ENCODE measurements at regions not wholly inside any gene's neighbourhood (a gene's known extent, or its start where the extent isn't known, plus 50 kb on each side); places are given as distances from the start of the nearest gene placed in this dataset.

DNA sequence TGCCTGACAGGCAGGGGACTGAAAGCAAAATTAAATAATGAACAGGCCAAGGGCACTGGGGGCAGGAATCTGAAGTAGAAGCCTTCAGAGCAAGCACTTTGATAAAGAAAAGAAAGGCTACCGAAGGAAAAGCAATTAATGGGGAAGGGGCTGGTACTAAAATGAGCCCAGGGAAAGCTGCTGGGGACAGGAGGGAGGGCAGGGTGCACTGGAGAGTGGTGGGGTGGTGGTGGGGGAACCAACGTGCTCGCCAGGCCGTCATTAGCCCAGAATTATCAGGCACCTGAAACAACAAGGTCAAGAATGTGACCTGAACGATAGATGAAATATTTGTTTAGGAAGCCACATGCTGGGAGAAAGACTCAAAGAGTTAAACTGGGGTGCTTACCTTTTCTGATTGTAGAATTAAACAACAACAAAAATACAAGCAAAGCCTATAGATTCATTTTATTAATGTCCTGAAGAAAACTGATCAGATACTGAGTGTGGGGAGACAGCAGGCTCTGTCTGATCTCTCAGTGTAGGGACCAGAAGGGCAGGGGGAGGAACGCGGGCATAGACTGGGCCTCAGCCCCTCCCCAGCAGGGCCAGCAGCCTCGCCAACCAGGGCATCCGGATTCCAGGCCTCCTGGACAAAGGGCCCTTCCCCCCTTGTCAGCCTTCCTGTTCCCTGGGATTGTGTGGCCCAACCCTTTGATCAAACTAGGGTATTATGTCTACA lies 239.7 kb upstream of the KLF3 start (continued):
- TF ChIP-seq FOXJ3 (CRISPR knock-in tag; IDR thresholded peaks at IDR 0.05; ENCODE audit: borderline replicate concordance) (peak; percentile 49; the same call in 1 of the 2 replicates), REXO4 (CRISPR knock-in tag; IDR thresholded peaks at IDR 0.05; ENCODE audit: borderline replicate concordance) (no peak), ZMYM4 (CRISPR knock-in tag; IDR thresholded peaks at IDR 0.05) (peak; percentile 88), ZNF547 (CRISPR knock-in tag; IDR thresholded peaks at IDR 0.05) (no peak), ZNF652 (CRISPR knock-in tag; IDR thresholded peaks at IDR 0.05; ENCODE audit: borderline replicate concordance, low read depth) (peak; percentile 94), ZFP36L1 (CRISPR knock-in tag; IDR thresholded peaks at IDR 0.05) (0 out of 2 replicates have a peak, but pooled peaks have one; percentile 56), CEBPG (CRISPR knock-in tag; IDR thresholded peaks at IDR 0.05) (no peak; the same call in 1 of the 2 replicates), ONECUT2 (CRISPR knock-in tag; IDR thresholded peaks at IDR 0.05) (no peak), GTF3A (CRISPR knock-in tag; conservative IDR thresholded peaks at IDR 0.05) (no peak), KAT8 (CRISPR knock-in tag; IDR thresholded peaks at IDR 0.05) (peak; percentile 60; the same call in 1 of the 2 replicates), ZNF451 (CRISPR knock-in tag; IDR thresholded peaks at IDR 0.05) (peak; percentile 58; the same call in 1 of the 2 replicates), YEATS2 (CRISPR knock-in tag; IDR thresholded peaks at IDR 0.05; ENCODE audit: borderline replicate concordance) (0 out of 2 replicates have a peak, but pooled peaks have one; percentile 20), RXRB (CRISPR knock-in tag; IDR thresholded peaks at IDR 0.05; ENCODE audit: borderline replicate concordance) (peak; percentile 65), THAP11 (CRISPR knock-in tag; IDR thresholded peaks at IDR 0.05) (no peak), GABPB1 (CRISPR knock-in tag; IDR thresholded peaks at IDR 0.05) (peak; percentile 73), ZNF17 (CRISPR knock-in tag; IDR thresholded peaks at IDR 0.05) (no peak), SMAD3 (CRISPR knock-in tag; IDR thresholded peaks at IDR 0.05) (peak; percentile 59; the same call in 1 of the 2 replicates), MAFK (conservative IDR thresholded peaks at IDR 0.05 in 1 of 2, IDR thresholded peaks at IDR 0.05 in 1 of 2; ENCODE audit: low read length in 2 of 2) (no peak), ZNF605 (CRISPR knock-in tag; IDR thresholded peaks at IDR 0.05) (peak; percentile 50; the same call in 1 of the 2 replicates)
- TF ChIP-seq, protein P1, sequence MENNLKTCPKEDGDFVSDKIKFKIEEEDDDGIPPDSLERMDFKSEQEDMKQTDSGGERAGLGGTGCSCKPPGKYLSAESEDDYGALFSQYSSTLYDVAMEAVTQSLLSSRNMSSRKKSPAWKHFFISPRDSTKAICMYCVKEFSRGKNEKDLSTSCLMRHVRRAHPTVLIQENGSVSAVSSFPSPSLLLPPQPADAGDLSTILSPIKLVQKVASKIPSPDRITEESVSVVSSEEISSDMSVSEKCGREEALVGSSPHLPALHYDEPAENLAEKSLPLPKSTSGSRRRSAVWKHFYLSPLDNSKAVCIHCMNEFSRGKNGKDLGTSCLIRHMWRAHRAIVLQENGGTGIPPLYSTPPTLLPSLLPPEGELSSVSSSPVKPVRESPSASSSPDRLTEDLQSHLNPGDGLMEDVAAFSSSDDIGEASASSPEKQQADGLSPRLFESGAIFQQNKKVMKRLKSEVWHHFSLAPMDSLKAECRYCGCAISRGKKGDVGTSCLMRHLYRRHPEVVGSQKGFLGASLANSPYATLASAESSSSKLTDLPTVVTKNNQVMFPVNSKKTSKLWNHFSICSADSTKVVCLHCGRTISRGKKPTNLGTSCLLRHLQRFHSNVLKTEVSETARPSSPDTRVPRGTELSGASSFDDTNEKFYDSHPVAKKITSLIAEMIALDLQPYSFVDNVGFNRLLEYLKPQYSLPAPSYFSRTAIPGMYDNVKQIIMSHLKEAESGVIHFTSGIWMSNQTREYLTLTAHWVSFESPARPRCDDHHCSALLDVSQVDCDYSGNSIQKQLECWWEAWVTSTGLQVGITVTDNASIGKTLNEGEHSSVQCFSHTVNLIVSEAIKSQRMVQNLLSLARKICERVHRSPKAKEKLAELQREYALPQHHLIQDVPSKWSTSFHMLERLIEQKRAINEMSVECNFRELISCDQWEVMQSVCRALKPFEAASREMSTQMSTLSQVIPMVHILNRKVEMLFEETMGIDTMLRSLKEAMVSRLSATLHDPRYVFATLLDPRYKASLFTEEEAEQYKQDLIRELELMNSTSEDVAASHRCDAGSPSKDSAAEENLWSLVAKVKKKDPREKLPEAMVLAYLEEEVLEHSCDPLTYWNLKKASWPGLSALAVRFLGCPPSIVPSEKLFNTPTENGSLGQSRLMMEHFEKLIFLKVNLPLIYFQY (CRISPR knock-in tag; IDR thresholded peaks at IDR 0.05; ENCODE audit: borderline replicate concordance) = peak; percentile 89; the same call in 1 of the 2 replicates
- TF ChIP-seq, protein P2, sequence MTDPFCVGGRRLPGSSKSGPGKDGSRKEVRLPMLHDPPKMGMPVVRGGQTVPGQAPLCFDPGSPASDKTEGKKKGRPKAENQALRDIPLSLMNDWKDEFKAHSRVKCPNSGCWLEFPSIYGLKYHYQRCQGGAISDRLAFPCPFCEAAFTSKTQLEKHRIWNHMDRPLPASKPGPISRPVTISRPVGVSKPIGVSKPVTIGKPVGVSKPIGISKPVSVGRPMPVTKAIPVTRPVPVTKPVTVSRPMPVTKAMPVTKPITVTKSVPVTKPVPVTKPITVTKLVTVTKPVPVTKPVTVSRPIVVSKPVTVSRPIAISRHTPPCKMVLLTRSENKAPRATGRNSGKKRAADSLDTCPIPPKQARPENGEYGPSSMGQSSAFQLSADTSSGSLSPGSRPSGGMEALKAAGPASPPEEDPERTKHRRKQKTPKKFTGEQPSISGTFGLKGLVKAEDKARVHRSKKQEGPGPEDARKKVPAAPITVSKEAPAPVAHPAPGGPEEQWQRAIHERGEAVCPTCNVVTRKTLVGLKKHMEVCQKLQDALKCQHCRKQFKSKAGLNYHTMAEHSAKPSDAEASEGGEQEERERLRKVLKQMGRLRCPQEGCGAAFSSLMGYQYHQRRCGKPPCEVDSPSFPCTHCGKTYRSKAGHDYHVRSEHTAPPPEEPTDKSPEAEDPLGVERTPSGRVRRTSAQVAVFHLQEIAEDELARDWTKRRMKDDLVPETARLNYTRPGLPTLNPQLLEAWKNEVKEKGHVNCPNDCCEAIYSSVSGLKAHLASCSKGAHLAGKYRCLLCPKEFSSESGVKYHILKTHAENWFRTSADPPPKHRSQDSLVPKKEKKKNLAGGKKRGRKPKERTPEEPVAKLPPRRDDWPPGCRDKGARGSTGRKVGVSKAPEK (CRISPR knock-in tag; IDR thresholded peaks at IDR 0.05; ENCODE audit: borderline replicate concordance) = no peak
- TF ChIP-seq, protein P3, sequence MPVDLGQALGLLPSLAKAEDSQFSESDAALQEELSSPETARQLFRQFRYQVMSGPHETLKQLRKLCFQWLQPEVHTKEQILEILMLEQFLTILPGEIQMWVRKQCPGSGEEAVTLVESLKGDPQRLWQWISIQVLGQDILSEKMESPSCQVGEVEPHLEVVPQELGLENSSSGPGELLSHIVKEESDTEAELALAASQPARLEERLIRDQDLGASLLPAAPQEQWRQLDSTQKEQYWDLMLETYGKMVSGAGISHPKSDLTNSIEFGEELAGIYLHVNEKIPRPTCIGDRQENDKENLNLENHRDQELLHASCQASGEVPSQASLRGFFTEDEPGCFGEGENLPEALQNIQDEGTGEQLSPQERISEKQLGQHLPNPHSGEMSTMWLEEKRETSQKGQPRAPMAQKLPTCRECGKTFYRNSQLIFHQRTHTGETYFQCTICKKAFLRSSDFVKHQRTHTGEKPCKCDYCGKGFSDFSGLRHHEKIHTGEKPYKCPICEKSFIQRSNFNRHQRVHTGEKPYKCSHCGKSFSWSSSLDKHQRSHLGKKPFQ (CRISPR knock-in tag; IDR thresholded peaks at IDR 0.05; ENCODE audit: insufficient replicate concordance) = peak; percentile 30
